Epithelial cell of proximal tubule (primary cell): ENCODE measurements at regions not wholly inside any gene's neighbourhood (a gene's known extent, or its start where the extent isn't known, plus 50 kb on each side); places are given as distances from the start of the nearest gene placed in this dataset.

Source experiments
- DNase-seq: peaks from one replicate; pipeline ENCODE4 v3.0.0-alpha.2; 2011; ENCODE audit warnings: low read depth
- H3K4me3 ChIP-seq: 2 replicates; pipeline ENCODE4 v1.5.1; 2011; ENCODE audit warnings: low read depth, mild to moderate bottlenecking, low read length
- TF ChIP-seq, protein P1 (sequence below): conservative IDR thresholded peaks from 2 replicates; pipeline ENCODE4 v1.5.1; 2012; ENCODE audit warnings: low read depth, mild to moderate bottlenecking, low read length

- TF ChIP-seq, protein P1, sequence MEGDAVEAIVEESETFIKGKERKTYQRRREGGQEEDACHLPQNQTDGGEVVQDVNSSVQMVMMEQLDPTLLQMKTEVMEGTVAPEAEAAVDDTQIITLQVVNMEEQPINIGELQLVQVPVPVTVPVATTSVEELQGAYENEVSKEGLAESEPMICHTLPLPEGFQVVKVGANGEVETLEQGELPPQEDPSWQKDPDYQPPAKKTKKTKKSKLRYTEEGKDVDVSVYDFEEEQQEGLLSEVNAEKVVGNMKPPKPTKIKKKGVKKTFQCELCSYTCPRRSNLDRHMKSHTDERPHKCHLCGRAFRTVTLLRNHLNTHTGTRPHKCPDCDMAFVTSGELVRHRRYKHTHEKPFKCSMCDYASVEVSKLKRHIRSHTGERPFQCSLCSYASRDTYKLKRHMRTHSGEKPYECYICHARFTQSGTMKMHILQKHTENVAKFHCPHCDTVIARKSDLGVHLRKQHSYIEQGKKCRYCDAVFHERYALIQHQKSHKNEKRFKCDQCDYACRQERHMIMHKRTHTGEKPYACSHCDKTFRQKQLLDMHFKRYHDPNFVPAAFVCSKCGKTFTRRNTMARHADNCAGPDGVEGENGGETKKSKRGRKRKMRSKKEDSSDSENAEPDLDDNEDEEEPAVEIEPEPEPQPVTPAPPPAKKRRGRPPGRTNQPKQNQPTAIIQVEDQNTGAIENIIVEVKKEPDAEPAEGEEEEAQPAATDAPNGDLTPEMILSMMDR, result no peak
- DNase-seq, result no peak
- H3K4me3 ChIP-seq, result no peak overlapping the region
Measured at GRCh38 chr18:39524370-39524769, 1958.8 kb upstream of the CELF4 start.

GRCh38 chr18:39523281-39523680 is 1957.7 kb upstream of the CELF4 start:
- H3K4me3 ChIP-seq, result no peak overlapping the region
- TF ChIP-seq, protein P1, result no peak
- peak; percentile 58 for DNase-seq

- TF ChIP-seq, protein P1, result no peak
- no peak for DNase-seq
Measured at GRCh38 chr18:39521164-39521563, 1955.6 kb upstream of the CELF4 start.

GRCh38 chr18:39519741-39520140 is 1954.1 kb upstream of the CELF4 start:
- H3K4me3 ChIP-seq, result no peak overlapping the region
- TF ChIP-seq, protein P1, result no peak
- DNase-seq, result no peak

More at GRCh38 chr18:39521164-39521563, 1955.6 kb upstream of the CELF4 start:
- H3K4me3 ChIP-seq, result no peak overlapping the region

GRCh38 chr18:39515299-39515698 is 1949.7 kb upstream of the CELF4 start:
- H3K4me3 ChIP-seq, result no peak overlapping the region
- TF ChIP-seq, protein P1, result no peak

GRCh38 chr18:39513186-39513585 is 1947.6 kb upstream of the CELF4 start:
- no peak overlapping the region for H3K4me3 ChIP-seq
- no peak for DNase-seq
- TF ChIP-seq, protein P1, result no peak

More at GRCh38 chr18:39515299-39515698, 1949.7 kb upstream of the CELF4 start:
- DNase-seq, result no peak

GRCh38 chr18:39506581-39507330 is 1941.2 kb upstream of the CELF4 start:
- TF ChIP-seq, protein P1, result no peak
- DNase-seq, result no peak
- no peak overlapping the region for H3K4me3 ChIP-seq
